MG63 (cell line): ENCODE measurements at regions not wholly inside any gene's neighbourhood (a gene's known extent, or its start where the extent isn't known, plus 50 kb on each side); places are given as distances from the start of the nearest gene placed in this dataset.

Experiments
- DNase-seq: peaks from one replicate; pipeline ENCODE4 v3.0.0-alpha.2; 2020
- H3K27me3 ChIP-seq: fragments of 250-450 bp; sonication (Bioruptor Pico); 2 replicates; pipeline ENCODE4 v1.5.1; 2020; ENCODE audit warnings: mild to moderate bottlenecking, moderate library complexity
- H3K36me3 ChIP-seq: fragments of 250-450 bp; sonication (Bioruptor Pico); 2 replicates; pipeline ENCODE4 v1.5.1; 2020; ENCODE audit warnings: mild to moderate bottlenecking, moderate library complexity
- H3K4me3 ChIP-seq: fragments of 250-450 bp; sonication (Bioruptor Pico); 2 replicates; pipeline ENCODE4 v1.5.1; 2020; ENCODE audit warnings: mild to moderate bottlenecking, moderate library complexity
- H3K9me3 ChIP-seq: fragments of 250-450 bp; sonication (Bioruptor Pico); 2 replicates; pipeline ENCODE4 v1.5.1; 2020; ENCODE audit warnings: mild to moderate bottlenecking, moderate library complexity

DNA sequence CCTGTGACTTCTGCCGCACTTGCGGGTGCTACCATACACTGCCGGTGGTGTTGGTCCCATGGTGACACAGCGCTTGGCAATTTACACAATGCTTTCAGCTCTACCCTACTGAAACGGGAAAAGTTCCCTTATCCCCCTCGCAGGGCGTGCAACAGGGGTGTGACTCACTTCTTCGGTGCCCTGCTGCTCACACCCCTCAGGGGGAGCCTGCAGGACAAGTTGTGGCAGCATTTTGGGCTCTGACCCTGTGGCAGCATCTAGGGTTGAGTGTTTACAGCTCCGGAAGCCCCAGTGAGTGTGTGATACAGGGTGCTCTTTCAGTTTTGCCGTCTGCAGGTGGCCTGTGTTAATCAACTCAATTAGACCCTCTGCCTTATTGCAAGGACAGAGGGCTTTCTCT lies 324.7 kb upstream of the RGMA start:
- DNase-seq, result no peak
- Histone ChIP-seq H3K4me3 (no peak overlapping the region), H3K36me3 (no peaks in the 10 kb centered on the region), H3K9me3 (no peaks in the 10 kb centered on the region), H3K27me3 (no peaks in the 10 kb centered on the region)

DNA sequence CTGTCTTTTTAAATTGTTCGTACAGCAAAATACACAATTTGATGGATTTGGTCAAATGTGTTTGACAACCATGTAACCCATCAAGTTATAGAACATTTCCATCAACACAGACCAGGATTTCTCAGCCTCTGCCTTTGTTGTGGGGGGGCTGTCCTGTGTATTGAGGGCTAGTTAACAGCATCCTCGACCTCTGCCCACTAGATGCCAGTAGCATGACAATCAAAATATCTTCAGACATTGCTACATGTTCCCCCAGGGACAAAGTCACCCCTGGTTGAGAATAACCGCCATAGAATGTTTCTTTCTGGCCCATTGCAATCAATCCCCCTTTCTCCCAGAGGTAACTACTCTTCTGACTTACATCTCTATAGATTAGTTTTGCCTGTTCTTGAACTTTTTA lies 310.1 kb upstream of the RGMA start:
- Histone ChIP-seq H3K36me3 (no peaks in the 10 kb centered on the region), H3K27me3 (peaks cover 5% of the 10 kb centered on the region; the same call in 1 of the 2 replicates), H3K9me3 (no peaks in the 10 kb centered on the region), H3K4me3 (no peak overlapping the region)
- DNase-seq, result no peak

DNA sequence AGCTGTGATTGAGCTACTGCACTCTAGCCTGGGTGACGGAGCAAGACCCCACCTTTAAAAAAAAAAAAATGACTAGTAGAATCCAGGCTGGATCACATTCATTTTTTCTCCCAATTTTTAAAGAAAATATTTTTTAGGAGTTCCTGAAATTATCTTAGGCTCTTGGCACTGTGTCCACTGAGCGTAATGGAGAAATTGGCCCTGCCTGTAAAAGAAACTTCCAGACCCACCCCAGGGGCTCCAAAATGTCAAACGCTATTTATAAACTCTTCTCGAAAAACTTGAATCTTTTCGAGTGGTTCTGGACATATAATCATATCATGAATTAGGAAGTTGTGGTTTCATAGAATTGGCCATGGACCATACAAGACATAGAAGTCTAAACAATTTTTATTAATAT lies 300.2 kb upstream of the RGMA start:
- Histone ChIP-seq H3K9me3 (0 out of 2 replicates have a peak, but pooled peaks cover 1% of the 10 kb centered on the region), H3K36me3 (no peaks in the 10 kb centered on the region), H3K4me3 (no peak overlapping the region), H3K27me3 (no peaks in the 10 kb centered on the region)
- DNase-seq, result no peak

DNA sequence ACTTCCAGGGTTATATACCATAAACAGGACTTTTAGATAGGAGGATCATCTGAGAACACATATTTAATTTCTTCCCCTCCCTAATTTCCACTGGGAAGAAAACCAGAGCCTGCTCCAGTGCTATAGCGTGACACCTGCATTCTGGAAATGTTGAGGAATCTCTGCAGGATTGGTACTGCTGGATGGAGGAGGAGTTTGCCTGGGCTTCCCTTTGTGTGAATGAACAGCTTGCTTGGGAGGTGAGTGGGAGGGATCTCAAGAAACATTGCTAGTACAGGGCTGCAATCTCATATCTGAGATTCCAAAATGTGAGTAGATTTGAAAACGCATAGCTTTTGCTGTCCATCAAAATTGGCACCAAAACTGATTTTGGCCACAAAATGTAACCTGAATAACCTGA lies 295.9 kb upstream of the RGMA start:
- no peaks in the 10 kb centered on the region for H3K9me3 ChIP-seq
- no peaks in the 10 kb centered on the region for H3K36me3 ChIP-seq
- H3K4me3 ChIP-seq, result no peak overlapping the region
- H3K27me3 ChIP-seq, result peaks cover 4% of the 10 kb centered on the region; the same call in 1 of the 2 replicates
- no peak for DNase-seq

DNA sequence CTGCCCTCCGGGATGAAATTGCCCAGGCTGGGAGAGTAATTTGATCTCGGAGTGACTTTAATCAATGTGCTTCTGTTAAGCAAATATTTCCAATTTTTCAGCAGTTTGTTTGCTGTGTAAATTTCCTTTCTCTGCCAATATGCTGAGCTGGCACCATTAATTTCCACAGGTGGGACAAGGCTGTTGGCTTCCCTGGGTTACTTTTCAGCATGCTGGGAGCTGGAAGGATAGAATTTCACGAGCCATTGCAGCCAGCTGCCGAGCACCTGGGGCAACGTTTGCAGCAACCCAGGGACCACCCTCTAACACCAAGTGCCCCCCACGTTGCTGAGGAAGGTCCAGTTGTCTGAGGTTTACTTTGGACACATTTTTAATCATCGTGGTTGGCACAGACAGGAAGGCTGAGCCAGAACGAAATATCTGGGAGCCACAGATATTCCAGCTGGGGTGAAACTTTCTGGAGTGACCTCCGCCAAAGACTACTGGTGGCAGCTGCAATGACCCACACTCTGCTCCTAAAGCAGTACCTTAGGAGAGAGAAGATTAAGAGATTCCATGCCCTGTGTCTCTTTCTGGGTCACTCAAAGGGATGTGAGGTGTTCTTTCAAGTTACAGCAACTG lies 293.3 kb upstream of the RGMA start:
- no peak overlapping the region for H3K4me3 ChIP-seq
- no peaks in the 10 kb centered on the region for H3K36me3 ChIP-seq
- peaks cover 4% of the 10 kb centered on the region; the same call in 1 of the 2 replicates for H3K27me3 ChIP-seq
- H3K9me3 ChIP-seq, result no peaks in the 10 kb centered on the region
- DNase-seq, result no peak

DNA sequence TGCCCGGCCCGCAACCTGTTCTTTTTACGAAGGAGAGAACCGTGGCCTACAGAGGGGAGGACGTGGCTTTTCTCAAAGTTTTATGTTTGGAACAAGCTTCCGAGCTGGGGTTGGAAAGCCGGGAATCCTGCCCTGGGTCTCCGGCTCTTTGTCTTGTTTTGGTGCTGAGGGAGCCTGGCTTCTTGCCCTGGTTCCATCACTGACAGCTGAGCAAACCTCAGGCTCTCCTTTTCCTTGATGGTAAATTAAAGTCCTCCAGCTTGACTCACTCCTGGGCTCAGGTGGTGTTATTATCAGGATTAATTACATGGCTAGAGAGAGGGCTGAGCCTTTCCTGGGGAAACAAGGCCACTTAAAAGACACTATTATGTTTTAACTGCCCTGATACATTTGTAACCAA lies 289.5 kb upstream of the RGMA start:
- no peak overlapping the region for H3K4me3 ChIP-seq
- peaks cover 4% of the 10 kb centered on the region for H3K27me3 ChIP-seq
- H3K9me3 ChIP-seq, result no peaks in the 10 kb centered on the region
- DNase-seq, result no peak
- no peaks in the 10 kb centered on the region for H3K36me3 ChIP-seq

DNA sequence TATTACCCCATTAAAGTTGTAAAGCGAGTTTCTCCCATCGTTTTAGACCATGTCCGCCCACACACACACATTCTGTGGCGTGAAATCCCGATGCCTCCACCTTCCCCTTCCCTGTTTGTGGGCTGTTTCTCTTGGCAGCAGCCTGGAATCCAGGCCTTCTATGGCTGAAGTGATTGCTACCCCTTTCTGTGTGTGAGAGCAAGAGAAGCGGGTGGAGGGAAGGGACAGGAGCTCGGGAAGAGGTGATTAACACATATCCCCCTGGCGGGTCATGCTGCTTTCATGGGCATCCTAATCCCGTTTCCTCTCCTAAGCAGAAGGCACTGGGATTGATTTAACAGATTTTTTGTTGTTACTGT lies 283.8 kb upstream of the RGMA start:
- Histone ChIP-seq H3K4me3 (no peak overlapping the region), H3K36me3 (no peaks in the 10 kb centered on the region)
- no peak for DNase-seq

DNA sequence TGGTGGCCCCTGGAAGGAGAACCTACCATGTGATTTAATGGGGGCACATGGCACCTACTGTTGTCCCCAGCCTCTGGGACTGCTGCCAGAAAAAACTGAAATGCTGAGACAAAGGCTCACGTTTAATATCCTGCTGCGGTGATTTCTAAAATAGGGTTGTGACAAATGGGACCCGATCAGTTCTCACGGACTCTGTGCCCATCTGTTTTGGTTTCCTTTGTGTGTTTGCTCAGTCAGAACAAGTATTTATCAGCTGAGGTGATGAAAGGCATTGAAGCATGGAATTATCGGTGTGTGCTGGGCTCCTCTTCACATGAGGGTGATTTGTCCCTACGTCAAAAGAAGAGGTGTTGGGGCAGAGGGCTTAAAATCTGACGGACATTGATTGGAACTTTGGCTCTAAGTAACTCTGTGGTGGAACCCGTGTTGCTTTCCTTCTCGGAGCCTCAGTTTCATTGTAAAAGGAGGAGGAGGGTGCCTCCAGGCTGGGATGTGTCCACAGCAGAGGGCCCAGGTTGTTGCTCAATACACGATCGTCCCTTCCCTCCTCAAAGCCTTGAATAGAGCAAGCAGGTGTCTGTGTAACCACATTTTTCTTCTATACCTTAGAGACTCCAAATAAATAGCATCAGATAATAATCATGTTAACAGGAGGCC lies 283.3 kb upstream of the RGMA start:
- Histone ChIP-seq H3K36me3 (no peaks in the 10 kb centered on the region), H3K4me3 (no peak overlapping the region), H3K9me3 (no peaks in the 10 kb centered on the region), H3K27me3 (peaks cover 10% of the 10 kb centered on the region)
- DNase-seq, result no peak

More for the DNA sequence above, 283.8 kb upstream of the RGMA start:
- Histone ChIP-seq H3K27me3 (peaks cover 10% of the 10 kb centered on the region), H3K9me3 (no peaks in the 10 kb centered on the region)

DNA sequence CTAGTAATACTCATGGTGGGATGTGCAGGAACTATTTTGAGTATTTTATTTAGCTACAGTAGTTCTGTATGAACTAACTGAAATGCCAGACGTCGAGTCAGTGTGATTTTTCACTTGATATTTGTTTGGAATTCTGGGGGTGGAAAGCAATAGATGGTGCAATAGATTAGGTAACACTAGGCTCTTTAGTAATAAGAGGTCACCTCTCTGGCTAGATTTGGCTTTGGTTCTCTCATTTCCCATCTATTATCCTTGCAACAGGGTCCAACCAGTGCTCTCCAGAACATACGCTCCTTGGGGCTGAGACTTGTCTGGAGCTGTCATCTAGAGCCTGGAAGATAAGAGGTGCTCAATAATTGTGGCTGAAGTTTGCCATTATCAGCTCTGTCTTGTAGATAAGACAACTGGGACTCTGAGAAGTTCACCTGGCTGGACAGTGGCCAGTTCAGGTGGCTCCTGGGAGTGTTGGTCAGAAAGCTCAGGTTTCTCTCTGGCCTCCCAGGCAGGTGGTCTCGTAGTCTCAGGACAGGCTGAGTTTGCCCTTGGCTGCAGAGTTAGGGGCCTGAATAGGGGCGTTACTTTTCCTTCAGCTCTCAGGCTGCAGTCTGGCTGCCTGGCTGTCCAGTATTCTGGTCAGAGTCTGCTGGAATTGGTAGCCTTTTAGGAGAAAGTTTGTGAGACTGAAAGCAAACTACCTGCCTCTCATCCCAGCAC lies 277.5 kb upstream of the RGMA start:
- DNase-seq, result no peak
- Histone ChIP-seq H3K27me3 (peaks cover 10% of the 10 kb centered on the region), H3K36me3 (no peaks in the 10 kb centered on the region), H3K4me3 (no peak overlapping the region), H3K9me3 (no peaks in the 10 kb centered on the region)

DNA sequence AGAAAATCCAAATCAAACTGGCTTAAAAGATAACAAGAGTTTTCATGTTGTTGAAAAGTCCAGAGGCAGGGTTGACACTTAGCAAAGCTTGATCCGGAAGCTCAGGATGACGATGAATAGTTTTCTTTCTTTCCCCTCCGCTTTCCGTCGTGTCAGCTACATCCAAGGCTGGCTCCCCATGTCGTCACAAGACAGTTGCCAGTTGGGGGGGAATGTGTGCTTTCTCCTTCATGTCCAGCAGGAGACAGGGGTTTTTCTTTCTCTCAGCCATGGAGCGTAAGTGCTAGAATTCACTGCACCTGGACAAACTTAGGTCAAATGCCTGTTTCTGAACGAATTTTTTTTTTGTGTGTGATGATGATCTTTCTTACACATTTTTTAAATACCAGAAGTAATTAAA lies 273.8 kb upstream of the RGMA start:
- H3K36me3 ChIP-seq, result no peaks in the 10 kb centered on the region
- no peak for DNase-seq
- no peak overlapping the region for H3K4me3 ChIP-seq
- no peaks in the 10 kb centered on the region for H3K9me3 ChIP-seq
- H3K27me3 ChIP-seq, result peaks cover 10% of the 10 kb centered on the region

DNA sequence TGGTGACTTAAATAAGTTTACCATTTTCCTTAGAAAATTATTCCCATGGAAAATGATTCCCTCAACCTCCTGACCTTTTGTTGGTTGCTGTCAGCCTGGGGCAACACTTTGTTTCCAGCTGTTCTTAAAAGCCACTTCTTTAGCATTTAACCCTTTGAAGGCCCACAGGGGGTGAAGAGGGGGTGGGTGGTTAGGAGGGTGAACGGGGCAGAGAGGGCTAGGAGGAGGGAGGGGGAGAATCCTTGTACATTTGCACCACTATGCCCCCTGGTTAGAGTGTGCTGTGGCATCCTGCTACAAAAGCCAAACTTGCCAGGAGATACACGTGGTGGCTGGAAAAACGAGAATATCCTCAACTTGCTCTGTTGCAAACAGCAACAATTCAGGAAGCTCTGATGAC lies 273.2 kb upstream of the RGMA start:
- H3K9me3 ChIP-seq, result no peaks in the 10 kb centered on the region
- no peaks in the 10 kb centered on the region for H3K36me3 ChIP-seq
- DNase-seq, result no peak
- peaks cover 10% of the 10 kb centered on the region for H3K27me3 ChIP-seq
- no peak overlapping the region for H3K4me3 ChIP-seq

DNA sequence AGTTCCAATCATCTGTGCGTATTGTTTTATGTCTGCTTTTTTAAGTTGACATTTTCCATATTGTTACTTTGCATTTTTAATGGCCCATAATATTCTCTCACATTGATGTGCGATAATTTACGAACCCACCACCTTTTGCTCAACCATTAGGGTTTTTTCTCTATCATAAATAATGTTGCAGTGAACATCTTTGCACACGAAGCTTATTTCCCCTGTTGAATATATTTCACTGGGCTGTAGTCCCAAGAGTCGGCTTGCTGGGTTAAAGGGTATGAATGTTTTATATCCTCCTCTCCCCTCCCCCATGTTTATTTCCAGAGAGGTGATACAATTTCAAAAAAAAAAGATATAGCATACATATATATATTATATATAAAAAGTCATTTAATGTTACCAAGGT lies 272.7 kb upstream of the RGMA start:
- no peak overlapping the region for H3K4me3 ChIP-seq
- DNase-seq, result no peak
- H3K9me3 ChIP-seq, result no peaks in the 10 kb centered on the region
- no peaks in the 10 kb centered on the region for H3K36me3 ChIP-seq
- peaks cover 10% of the 10 kb centered on the region for H3K27me3 ChIP-seq

DNA sequence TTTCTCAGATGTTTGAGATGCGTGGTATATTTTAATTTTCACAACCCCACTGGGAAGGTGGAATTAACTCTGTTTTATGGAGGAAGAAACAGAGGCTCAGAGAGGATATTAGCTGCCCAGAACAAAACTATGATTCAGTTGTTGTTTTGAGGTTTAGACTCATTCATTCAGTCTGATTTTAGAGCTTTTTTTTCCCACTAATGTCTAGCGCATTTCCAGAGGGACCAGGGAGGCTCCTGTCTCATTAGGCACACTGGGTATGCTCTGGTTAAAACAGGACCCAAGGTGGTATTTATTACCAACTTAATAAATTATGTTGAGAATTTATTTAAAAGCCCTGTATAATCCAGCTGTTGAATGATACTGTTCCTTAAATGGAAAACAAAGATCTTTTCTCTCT lies 272.0 kb upstream of the RGMA start:
- no peaks in the 10 kb centered on the region for H3K9me3 ChIP-seq
- DNase-seq, result no peak
- no peak overlapping the region for H3K4me3 ChIP-seq

DNA sequence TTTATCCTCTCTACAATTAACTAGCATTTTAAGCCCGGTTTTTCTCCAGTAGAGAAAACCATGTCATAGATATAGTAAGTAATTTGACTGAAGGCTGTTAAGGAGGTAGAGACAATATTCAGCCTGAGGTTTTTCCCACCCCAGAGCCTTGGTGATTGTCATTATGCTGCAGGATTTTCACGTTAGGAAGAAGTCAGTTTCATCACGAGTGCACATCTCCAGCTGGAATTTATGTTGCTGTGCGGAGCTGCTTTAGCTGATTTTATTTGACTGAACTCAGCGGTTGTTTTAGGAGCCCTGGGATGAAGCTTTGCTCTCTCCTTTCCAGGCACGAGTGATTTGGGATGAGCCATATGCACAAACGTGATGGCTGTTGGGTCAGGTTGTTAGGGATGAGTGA lies 271.3 kb upstream of the RGMA start:
- no peak for DNase-seq
- no peaks in the 10 kb centered on the region for H3K36me3 ChIP-seq
- no peaks in the 10 kb centered on the region for H3K9me3 ChIP-seq
- no peak overlapping the region for H3K4me3 ChIP-seq
- H3K27me3 ChIP-seq, result peaks cover 10% of the 10 kb centered on the region

More for the DNA sequence above, 272.0 kb upstream of the RGMA start:
- Histone ChIP-seq H3K36me3 (no peaks in the 10 kb centered on the region), H3K27me3 (peaks cover 10% of the 10 kb centered on the region)

DNA sequence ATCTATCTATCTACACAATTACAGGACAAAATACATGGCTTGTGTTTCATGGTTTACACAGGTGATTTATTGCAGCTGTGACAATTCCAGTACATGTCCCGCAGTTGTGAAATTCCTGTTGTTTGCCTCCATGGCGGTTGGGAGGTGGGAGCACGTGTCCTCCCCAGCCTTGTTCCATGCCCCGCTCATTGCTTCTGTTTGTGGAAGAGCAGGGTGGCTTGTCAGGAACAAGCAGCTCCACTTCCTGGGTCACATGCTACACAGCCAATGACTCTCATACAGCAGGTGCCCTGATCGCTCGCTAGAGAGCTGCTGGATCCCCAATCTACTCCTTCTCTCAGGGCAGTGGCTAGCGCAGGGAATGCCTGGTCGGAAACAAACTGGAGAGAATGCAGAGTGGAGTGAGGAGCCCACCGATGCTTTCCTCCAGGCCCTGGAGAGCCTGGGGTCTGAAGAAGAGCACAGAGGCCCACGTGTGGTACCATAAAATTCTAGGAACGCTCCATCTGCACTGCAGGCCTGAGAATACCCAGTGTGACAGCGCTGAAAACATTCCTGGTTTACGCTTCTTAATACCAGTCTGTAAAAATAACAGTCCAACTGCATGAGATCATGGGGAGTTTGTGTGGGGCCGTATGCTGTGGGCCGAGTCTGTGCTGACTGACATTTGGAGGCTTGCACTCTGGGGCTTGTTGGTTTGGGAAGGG lies 270.6 kb upstream of the RGMA start:
- Histone ChIP-seq H3K36me3 (no peaks in the 10 kb centered on the region), H3K27me3 (peaks cover 10% of the 10 kb centered on the region), H3K4me3 (no peak overlapping the region), H3K9me3 (no peaks in the 10 kb centered on the region)
- no peak for DNase-seq

DNA sequence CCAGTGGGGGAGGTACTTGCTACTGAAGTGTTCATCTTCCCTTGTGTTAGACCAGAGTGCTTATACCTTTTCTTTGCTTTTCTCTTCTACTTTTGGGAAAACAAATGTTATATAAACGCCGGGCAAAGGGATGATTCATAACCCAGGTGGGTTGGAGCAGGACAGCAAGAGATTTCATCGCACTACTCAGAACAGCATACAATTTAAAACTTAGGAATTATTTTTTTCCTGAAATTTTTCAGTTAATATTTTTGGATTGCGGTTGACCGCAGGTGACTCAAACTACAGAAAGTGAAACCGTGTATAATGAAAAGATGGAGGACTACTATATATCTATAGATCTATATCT lies 270.0 kb upstream of the RGMA start:
- Histone ChIP-seq H3K27me3 (peaks cover 10% of the 10 kb centered on the region), H3K36me3 (no peaks in the 10 kb centered on the region), H3K4me3 (no peak overlapping the region), H3K9me3 (no peaks in the 10 kb centered on the region)
- no peak for DNase-seq
